ENCODE measurements at regions not wholly inside any gene's neighbourhood (a gene's known extent, or its start where the extent isn't known, plus 50 kb on each side); places are given as distances from the start of the nearest gene placed in this dataset.

- H3K9me3 Mint-ChIP-seq = no peaks in the 10 kb centered on the region
- H3K27ac Mint-ChIP-seq (ENCODE audit: low read depth) = no peak overlapping the region
- H3K27me3 Mint-ChIP-seq = peaks cover 10% of the 10 kb centered on the region
- DNase-seq (ENCODE audit: low spot score in 2 of 2) = no peak
- no peak overlapping the region for H3K4me3 Mint-ChIP-seq
- no peaks in the 10 kb centered on the region for H3K36me3 Mint-ChIP-seq (ENCODE audit: insufficient read depth)
- H3K4me1 Mint-ChIP-seq = no peaks in the 10 kb centered on the region
- no peak for ATAC-seq (replicated peaks; ENCODE audit: extremely low read depth, poor library complexity, severe bottlenecking)
Measured at GRCh38 chr20:60662307-60662706, 589.8 kb upstream of the CDH4 start.

- peaks cover 7% of the 10 kb centered on the region for H3K27me3 Mint-ChIP-seq
- no peak for ATAC-seq (replicated peaks; ENCODE audit: extremely low read depth, poor library complexity, severe bottlenecking)
Measured at GRCh38 chr20:60664106-60664505, 588.0 kb upstream of the CDH4 start.

GRCh38 chr20:60667641-60668040 lies 584.4 kb upstream of the CDH4 start:
- DNase-seq (ENCODE audit: low spot score in 2 of 2) = no peak
- Mint-ChIP-seq H3K27ac (ENCODE audit: low read depth) (no peak overlapping the region), H3K36me3 (ENCODE audit: insufficient read depth) (no peaks in the 10 kb centered on the region), H3K9me3 (no peaks in the 10 kb centered on the region), H3K4me3 (no peak overlapping the region), H3K27me3 (peaks cover 3% of the 10 kb centered on the region), H3K4me1 (no peaks in the 10 kb centered on the region)
- no peak for ATAC-seq (replicated peaks; ENCODE audit: extremely low read depth, poor library complexity, severe bottlenecking)

More at GRCh38 chr20:60664106-60664505, 588.0 kb upstream of the CDH4 start:
- H3K9me3 Mint-ChIP-seq = no peaks in the 10 kb centered on the region
- H3K36me3 Mint-ChIP-seq (ENCODE audit: insufficient read depth) = no peaks in the 10 kb centered on the region
- H3K27ac Mint-ChIP-seq (ENCODE audit: low read depth) = no peak overlapping the region
- H3K4me3 Mint-ChIP-seq = no peak overlapping the region
- no peak for DNase-seq (ENCODE audit: low spot score in 2 of 2)
- no peaks in the 10 kb centered on the region for H3K4me1 Mint-ChIP-seq

GRCh38 chr20:60669211-60669610 lies 582.9 kb upstream of the CDH4 start:
- H3K4me3 Mint-ChIP-seq = no peak overlapping the region
- no peaks in the 10 kb centered on the region for H3K36me3 Mint-ChIP-seq (ENCODE audit: insufficient read depth)
- H3K4me1 Mint-ChIP-seq = no peaks in the 10 kb centered on the region
- no peak overlapping the region for H3K27ac Mint-ChIP-seq (ENCODE audit: low read depth)
- peaks cover 10% of the 10 kb centered on the region for H3K27me3 Mint-ChIP-seq
- ATAC-seq (replicated peaks; ENCODE audit: extremely low read depth, poor library complexity, severe bottlenecking) (no peak), DNase-seq (ENCODE audit: low spot score in 2 of 2) (no peak)
- H3K9me3 Mint-ChIP-seq = no peaks in the 10 kb centered on the region

GRCh38 chr20:60676011-60676410 lies 576.0 kb upstream of the CDH4 start:
- Mint-ChIP-seq H3K36me3 (ENCODE audit: insufficient read depth) (no peaks in the 10 kb centered on the region), H3K27me3 (peaks cover 33% of the 10 kb centered on the region), H3K9me3 (no peaks in the 10 kb centered on the region), H3K4me1 (no peaks in the 10 kb centered on the region), H3K4me3 (no peak overlapping the region), H3K27ac (ENCODE audit: low read depth) (no peak overlapping the region)
- no peak for ATAC-seq (replicated peaks; ENCODE audit: extremely low read depth, poor library complexity, severe bottlenecking)
- no peak for DNase-seq (ENCODE audit: low spot score in 2 of 2)

- no peak overlapping the region for H3K27ac Mint-ChIP-seq (ENCODE audit: low read depth)
- peaks cover 42% of the 10 kb centered on the region for H3K27me3 Mint-ChIP-seq
- no peaks in the 10 kb centered on the region for H3K4me1 Mint-ChIP-seq
- no peaks in the 10 kb centered on the region for H3K9me3 Mint-ChIP-seq
- H3K4me3 Mint-ChIP-seq = no peak overlapping the region
- H3K36me3 Mint-ChIP-seq (ENCODE audit: insufficient read depth) = no peaks in the 10 kb centered on the region
- DNase-seq (ENCODE audit: low spot score in 2 of 2) = no peak
- ATAC-seq (replicated peaks; ENCODE audit: extremely low read depth, poor library complexity, severe bottlenecking) = no peak
Measured at GRCh38 chr20:60677819-60678218, 574.2 kb upstream of the CDH4 start.

GRCh38 chr20:60680554-60680953 lies 571.5 kb upstream of the CDH4 start:
- no peaks in the 10 kb centered on the region for H3K36me3 Mint-ChIP-seq (ENCODE audit: insufficient read depth)

GRCh38 chr20:60687213-60687612 lies 564.8 kb upstream of the CDH4 start:
- no peaks in the 10 kb centered on the region for H3K4me1 Mint-ChIP-seq
- no peaks in the 10 kb centered on the region for H3K9me3 Mint-ChIP-seq
- H3K36me3 Mint-ChIP-seq (ENCODE audit: insufficient read depth) = peaks cover 4% of the 10 kb centered on the region

More at GRCh38 chr20:60680554-60680953, 571.5 kb upstream of the CDH4 start:
- Mint-ChIP-seq H3K4me1 (no peaks in the 10 kb centered on the region), H3K27me3 (peaks cover 33% of the 10 kb centered on the region), H3K9me3 (no peaks in the 10 kb centered on the region), H3K4me3 (no peak overlapping the region), H3K27ac (ENCODE audit: low read depth) (no peak overlapping the region)
- ATAC-seq (replicated peaks; ENCODE audit: extremely low read depth, poor library complexity, severe bottlenecking) (no peak), DNase-seq (ENCODE audit: low spot score in 2 of 2) (no peak)

GRCh38 chr20:60690771-60691170 lies 561.3 kb upstream of the CDH4 start:
- H3K4me3 Mint-ChIP-seq = no peak overlapping the region
- H3K4me1 Mint-ChIP-seq = no peaks in the 10 kb centered on the region
- peaks cover 62% of the 10 kb centered on the region for H3K27me3 Mint-ChIP-seq
- no peaks in the 10 kb centered on the region for H3K9me3 Mint-ChIP-seq
- no peak for ATAC-seq (replicated peaks; ENCODE audit: extremely low read depth, poor library complexity, severe bottlenecking)
- DNase-seq (ENCODE audit: low spot score in 2 of 2) = no peak
- H3K27ac Mint-ChIP-seq (ENCODE audit: low read depth) = no peak overlapping the region
- peaks cover 4% of the 10 kb centered on the region for H3K36me3 Mint-ChIP-seq (ENCODE audit: insufficient read depth)

More at GRCh38 chr20:60687213-60687612, 564.8 kb upstream of the CDH4 start:
- no peak overlapping the region for H3K27ac Mint-ChIP-seq (ENCODE audit: low read depth)
- no peak for DNase-seq (ENCODE audit: low spot score in 2 of 2)
- no peak overlapping the region for H3K4me3 Mint-ChIP-seq
- H3K27me3 Mint-ChIP-seq = peaks cover 49% of the 10 kb centered on the region
- ATAC-seq (replicated peaks; ENCODE audit: extremely low read depth, poor library complexity, severe bottlenecking) = no peak

- ATAC-seq (replicated peaks; ENCODE audit: extremely low read depth, poor library complexity, severe bottlenecking) = no peak
- Mint-ChIP-seq H3K27ac (ENCODE audit: low read depth) (no peak overlapping the region), H3K4me3 (no peak overlapping the region), H3K36me3 (ENCODE audit: insufficient read depth) (peaks cover 4% of the 10 kb centered on the region), H3K4me1 (no peaks in the 10 kb centered on the region), H3K27me3 (peaks cover 52% of the 10 kb centered on the region), H3K9me3 (no peaks in the 10 kb centered on the region)
- DNase-seq (ENCODE audit: low spot score in 2 of 2) = no peak
Measured at GRCh38 chr20:60691966-60692615, 560.0 kb upstream of the CDH4 start.

GRCh38 chr20:60693496-60694133 lies 558.4 kb upstream of the CDH4 start:
- Mint-ChIP-seq H3K36me3 (ENCODE audit: insufficient read depth) (peaks cover 2% of the 10 kb centered on the region), H3K9me3 (no peaks in the 10 kb centered on the region), H3K4me1 (no peaks in the 10 kb centered on the region), H3K4me3 (no peak overlapping the region), H3K27me3 (peaks cover 37% of the 10 kb centered on the region), H3K27ac (ENCODE audit: low read depth) (no peak overlapping the region)
- DNase-seq (ENCODE audit: low spot score in 2 of 2) = no peak
- ATAC-seq (replicated peaks; ENCODE audit: extremely low read depth, poor library complexity, severe bottlenecking) = no peak

- no peak for DNase-seq (ENCODE audit: low spot score in 2 of 2)
- Mint-ChIP-seq H3K9me3 (no peaks in the 10 kb centered on the region), H3K27me3 (peaks cover 27% of the 10 kb centered on the region), H3K27ac (ENCODE audit: low read depth) (no peak overlapping the region), H3K4me3 (no peak overlapping the region), H3K4me1 (no peaks in the 10 kb centered on the region), H3K36me3 (ENCODE audit: insufficient read depth) (peaks cover 2% of the 10 kb centered on the region)
- no peak for ATAC-seq (replicated peaks; ENCODE audit: extremely low read depth, poor library complexity, severe bottlenecking)
Measured at GRCh38 chr20:60694763-60695162, 557.3 kb upstream of the CDH4 start.

GRCh38 chr20:60695226-60696000 lies 556.6 kb upstream of the CDH4 start:
- no peak for DNase-seq (ENCODE audit: low spot score in 2 of 2)
- ATAC-seq (replicated peaks; ENCODE audit: extremely low read depth, poor library complexity, severe bottlenecking) = no peak
- H3K27me3 Mint-ChIP-seq = peaks cover 27% of the 10 kb centered on the region
- peaks cover 2% of the 10 kb centered on the region for H3K36me3 Mint-ChIP-seq (ENCODE audit: insufficient read depth)
- H3K9me3 Mint-ChIP-seq = no peaks in the 10 kb centered on the region
- no peak overlapping the region for H3K4me3 Mint-ChIP-seq
- H3K4me1 Mint-ChIP-seq = no peaks in the 10 kb centered on the region
- no peak overlapping the region for H3K27ac Mint-ChIP-seq (ENCODE audit: low read depth)
